ENCODE measurements at regions not wholly inside any gene's neighbourhood (a gene's known extent, or its start where the extent isn't known, plus 50 kb on each side); places are given as distances from the start of the nearest gene placed in this dataset.

GRCh38 chr11:131217313-131218310 is 152.8 kb upstream of the NTM start:
- H3K9me3 ChIP-seq (ENCODE audit: control insufficient read depth, insufficient read depth, low read depth, low read length), result no peaks in the 10 kb centered on the region
- CTCF ChIA-PET, result interaction anchor here (0.6 to 2.0 kb wide), 6 partner anchors 39 to 473 kb away, joined by 3 to 21 read pairs (median 4); no protein-coding TSS in a partner anchor
- POLR2A ChIA-PET, result no interaction called here
- H3K36me3 ChIP-seq (ENCODE audit: control insufficient read depth in 2 of 2, insufficient read depth in 1 of 2, low read length in 2 of 2), result no peaks in the 10 kb centered on the region
- H3K4me1 ChIP-seq (ENCODE audit: control insufficient read depth, insufficient read depth, low read length), result no peaks in the 10 kb centered on the region
- H3K27ac ChIP-seq (ENCODE audit: extremely low read depth, low read depth, low read length), result no peak overlapping the region
- TF ChIP-seq ZNF23 (tag by site-specific recombination; IDR thresholded peaks at IDR 0.05; ENCODE audit: borderline replicate concordance) (no peak), OVOL3 (tag by site-specific recombination; IDR thresholded peaks at IDR 0.05) (no peak), KLF16 (tag by site-specific recombination; IDR thresholded peaks at IDR 0.05) (no peak), ZNF155 (tag by site-specific recombination; IDR thresholded peaks at IDR 0.05) (no peak), MEIS1 (CRISPR knock-in tag; IDR thresholded peaks at IDR 0.05; ENCODE audit: borderline replicate concordance) (no peak), ZNF544 (tag by site-specific recombination; IDR thresholded peaks at IDR 0.05) (no peak), ZNF623 (tag by site-specific recombination; IDR thresholded peaks at IDR 0.05) (no peak), ZNF292 (tag by site-specific recombination; IDR thresholded peaks at IDR 0.05; ENCODE audit: borderline replicate concordance, low read depth) (no peak), ZNF121 (tag by site-specific recombination; IDR thresholded peaks at IDR 0.05) (no peak), ZNF629 (tag by site-specific recombination; IDR thresholded peaks at IDR 0.05) (no peak), PRDM2 (tag by site-specific recombination; IDR thresholded peaks at IDR 0.05; ENCODE audit: borderline replicate concordance) (no peak), ZNF211 (tag by site-specific recombination; IDR thresholded peaks at IDR 0.05; ENCODE audit: low read depth) (no peak), ZNF585B (tag by site-specific recombination; IDR thresholded peaks at IDR 0.05) (no peak)
- no peak overlapping the region for H3K4me3 ChIP-seq (ENCODE audit: low read depth, low read length)

- no peak overlapping the region for H3K4me3 ChIP-seq (ENCODE audit: low read depth, low read length)
- CTCF ChIA-PET, result interaction anchor here (0.6 to 0.9 kb wide), 4 partner anchors 43 to 472 kb away, joined by 3 to 7 read pairs (median 4); no protein-coding TSS in a partner anchor
- POLR2A ChIA-PET, result no interaction called here
- H3K36me3 ChIP-seq (ENCODE audit: control insufficient read depth in 2 of 2, insufficient read depth in 1 of 2, low read length in 2 of 2), result no peaks in the 10 kb centered on the region
- no peaks in the 10 kb centered on the region for H3K4me1 ChIP-seq (ENCODE audit: control insufficient read depth, insufficient read depth, low read length)
- TF ChIP-seq ZNF580 (tag by site-specific recombination; IDR thresholded peaks at IDR 0.05) (no peak), ZSCAN18 (tag by site-specific recombination; IDR thresholded peaks at IDR 0.05) (no peak), ZNF274 (IDR thresholded peaks at IDR 0.05; ENCODE audit: low read length) (no peak), ZNF274 (tag by site-specific recombination; IDR thresholded peaks at IDR 0.05; ENCODE audit: borderline replicate concordance) (no peak), KLF1 (tag by site-specific recombination; IDR thresholded peaks at IDR 0.05) (no peak), ZNF354C (tag by site-specific recombination; IDR thresholded peaks at IDR 0.05; ENCODE audit: borderline replicate concordance, low read depth) (no peak), ZNF513 (tag by site-specific recombination; IDR thresholded peaks at IDR 0.05) (no peak), ZNF292 (tag by site-specific recombination; IDR thresholded peaks at IDR 0.05; ENCODE audit: borderline replicate concordance, low read depth) (no peak), ZNF404 (tag by site-specific recombination; IDR thresholded peaks at IDR 0.05) (no peak), ZNF488 (tag by site-specific recombination; IDR thresholded peaks at IDR 0.05) (no peak), SCRT1 (tag by site-specific recombination; IDR thresholded peaks at IDR 0.05; ENCODE audit: borderline replicate concordance) (no peak), ZNF596 (tag by site-specific recombination; IDR thresholded peaks at IDR 0.05) (no peak)
- H3K27ac ChIP-seq (ENCODE audit: extremely low read depth, low read depth, low read length), result no peak overlapping the region
- no peaks in the 10 kb centered on the region for H3K9me3 ChIP-seq (ENCODE audit: control insufficient read depth, insufficient read depth, low read depth, low read length)
Measured at GRCh38 chr11:131218542-131218941, 151.9 kb upstream of the NTM start.

All from HEK293 (cell line).